ENCODE measurements at regions not wholly inside any gene's neighbourhood (a gene's known extent, or its start where the extent isn't known, plus 50 kb on each side); places are given as distances from the start of the nearest gene placed in this dataset.

DNA sequence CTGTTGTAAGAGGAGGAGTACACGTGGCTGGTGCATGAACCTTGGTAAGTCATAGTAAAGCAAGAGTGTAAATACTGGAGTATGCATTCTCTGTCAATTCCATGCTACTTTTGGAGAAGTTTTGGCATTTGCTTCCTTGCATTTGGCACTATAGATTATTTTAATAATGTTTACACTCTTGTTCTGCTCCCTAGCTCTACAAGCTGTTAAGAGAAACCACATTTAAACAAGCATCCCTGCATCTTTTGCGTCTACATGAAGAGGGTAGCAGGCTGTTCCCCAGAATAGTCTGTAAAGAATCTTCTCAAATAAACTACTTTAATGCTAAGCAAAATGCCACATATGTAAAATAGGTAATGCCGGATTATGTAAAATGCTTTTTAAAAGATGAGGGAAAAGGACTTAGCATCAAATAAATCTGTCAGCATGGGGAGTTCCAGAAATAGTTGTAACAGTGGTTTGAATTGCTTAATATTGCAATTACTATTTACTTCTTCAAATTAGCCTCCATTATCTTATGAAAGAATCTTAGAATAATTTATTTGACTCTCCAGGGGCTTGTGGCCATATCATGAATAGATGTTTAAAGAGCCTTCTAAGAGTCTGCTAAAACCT lies 2127.3 kb upstream of the WWC1 start:
- no peaks in the 10 kb centered on the region for H3K4me1 ChIP-seq (ENCODE audit: control insufficient read depth in 1 of 2, insufficient read depth in 2 of 2, low read length in 2 of 2)
- Mint-ChIP-seq H3K4me3 (no peak overlapping the region), H3K36me3 (no peaks in the 10 kb centered on the region), H3K27ac (no peak overlapping the region), H3K27me3 (ENCODE audit: low read depth in 3 of 3) (no peaks in the 10 kb centered on the region), H3K4me1 (no peaks in the 10 kb centered on the region), H3K9me3 (peaks cover 0 to 5% (median 0%) of the 10 kb centered on the region in 7 donors)
- WGBS (ENCODE audit: insufficient coverage): 71% methylated on average over 1 of the region's 3 CpGs
- no peaks in the 10 kb centered on the region for H3K79me2 ChIP-seq (ENCODE audit: insufficient read depth, low read length)
- no peak overlapping the region for H3K4me3 ChIP-seq (replicated peaks in 1 of 3; ENCODE audit: low read depth in 2 of 3, low read length in 3 of 3)
- DNase-seq: no peak
- H3K9me3 ChIP-seq (replicated peaks in 1 of 2; ENCODE audit: control insufficient read depth in 1 of 2, insufficient read depth in 1 of 2, low read length in 2 of 2): no peaks in the 10 kb centered on the region
- intact Hi-C loops (cut with micrococcal nuclease): no loop called here
- H3K27ac ChIP-seq (ENCODE audit: low read depth in 1 of 2, low read length in 2 of 2): no peak overlapping the region
- TF ChIP-seq, protein P1, sequence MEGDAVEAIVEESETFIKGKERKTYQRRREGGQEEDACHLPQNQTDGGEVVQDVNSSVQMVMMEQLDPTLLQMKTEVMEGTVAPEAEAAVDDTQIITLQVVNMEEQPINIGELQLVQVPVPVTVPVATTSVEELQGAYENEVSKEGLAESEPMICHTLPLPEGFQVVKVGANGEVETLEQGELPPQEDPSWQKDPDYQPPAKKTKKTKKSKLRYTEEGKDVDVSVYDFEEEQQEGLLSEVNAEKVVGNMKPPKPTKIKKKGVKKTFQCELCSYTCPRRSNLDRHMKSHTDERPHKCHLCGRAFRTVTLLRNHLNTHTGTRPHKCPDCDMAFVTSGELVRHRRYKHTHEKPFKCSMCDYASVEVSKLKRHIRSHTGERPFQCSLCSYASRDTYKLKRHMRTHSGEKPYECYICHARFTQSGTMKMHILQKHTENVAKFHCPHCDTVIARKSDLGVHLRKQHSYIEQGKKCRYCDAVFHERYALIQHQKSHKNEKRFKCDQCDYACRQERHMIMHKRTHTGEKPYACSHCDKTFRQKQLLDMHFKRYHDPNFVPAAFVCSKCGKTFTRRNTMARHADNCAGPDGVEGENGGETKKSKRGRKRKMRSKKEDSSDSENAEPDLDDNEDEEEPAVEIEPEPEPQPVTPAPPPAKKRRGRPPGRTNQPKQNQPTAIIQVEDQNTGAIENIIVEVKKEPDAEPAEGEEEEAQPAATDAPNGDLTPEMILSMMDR (IDR thresholded peaks at IDR 0.05): no peak
- no peaks in the 10 kb centered on the region for H3K27me3 ChIP-seq (ENCODE audit: control insufficient read depth in 2 of 2, insufficient read depth in 2 of 2, low read length in 2 of 2)
- H4K20me1 ChIP-seq (ENCODE audit: insufficient read depth, low read length): no peaks in the 10 kb centered on the region
- H3K9ac ChIP-seq (ENCODE audit: insufficient read depth, low read length, poor library complexity, severe bottlenecking): no peak overlapping the region
- H3K36me3 ChIP-seq (replicated peaks in 1 of 2; ENCODE audit: control insufficient read depth in 1 of 2, insufficient read depth in 2 of 2, low read length in 2 of 2): no peaks in the 10 kb centered on the region
- H3K4me2 ChIP-seq (replicated peaks; ENCODE audit: extremely low read depth, low read length, poor library complexity, severe bottlenecking): no peak overlapping the region
- H2AFZ ChIP-seq (ENCODE audit: insufficient read depth, low read depth, low read length, poor library complexity, severe bottlenecking): no peak overlapping the region

DNA sequence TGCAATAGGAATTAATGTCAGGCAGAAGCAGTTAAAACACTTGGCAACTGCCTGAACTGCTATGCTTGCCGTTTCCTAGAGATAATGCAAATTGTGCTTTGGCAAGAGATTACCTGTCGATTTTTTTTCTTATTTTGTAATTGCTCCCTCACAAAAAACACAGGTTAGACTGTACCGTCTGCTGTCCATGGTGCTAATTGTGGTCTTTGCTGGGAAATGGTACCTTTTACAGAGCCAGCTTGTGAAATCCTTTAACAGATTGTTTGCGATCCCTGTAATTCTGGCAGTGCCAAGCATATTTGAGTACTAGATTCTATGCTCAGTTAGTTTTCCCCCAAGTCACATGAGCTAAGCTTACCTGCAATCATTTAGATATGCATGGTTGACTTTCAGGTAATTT lies 2125.8 kb upstream of the WWC1 start:
- no peaks in the 10 kb centered on the region for H3K27me3 ChIP-seq (ENCODE audit: control insufficient read depth in 2 of 2, insufficient read depth in 2 of 2, low read length in 2 of 2)
- no peaks in the 10 kb centered on the region for H3K36me3 ChIP-seq (replicated peaks in 1 of 2; ENCODE audit: control insufficient read depth in 1 of 2, insufficient read depth in 2 of 2, low read length in 2 of 2)
- TF ChIP-seq, protein P1 (IDR thresholded peaks at IDR 0.05): no peak
- H3K27me3 Mint-ChIP-seq (ENCODE audit: low read depth in 3 of 3): peaks cover 0 to 2% (median 0%) of the 10 kb centered on the region in 3 donors
- H3K79me2 ChIP-seq (ENCODE audit: insufficient read depth, low read length): no peaks in the 10 kb centered on the region
- no peak overlapping the region for H3K4me2 ChIP-seq (replicated peaks; ENCODE audit: extremely low read depth, low read length, poor library complexity, severe bottlenecking)
- H3K9me3 Mint-ChIP-seq: peaks cover 0 to 5% (median 2%) of the 10 kb centered on the region in 7 donors
- no peak overlapping the region for H2AFZ ChIP-seq (ENCODE audit: insufficient read depth, low read depth, low read length, poor library complexity, severe bottlenecking)
- no peaks in the 10 kb centered on the region for H3K4me1 Mint-ChIP-seq
- H3K36me3 Mint-ChIP-seq: no peaks in the 10 kb centered on the region
- H3K4me3 Mint-ChIP-seq: no peak overlapping the region
- no peak overlapping the region for H3K9ac ChIP-seq (ENCODE audit: insufficient read depth, low read length, poor library complexity, severe bottlenecking)
- intact Hi-C loops (cut with micrococcal nuclease): no loop called here
- H3K9me3 ChIP-seq (replicated peaks in 1 of 2; ENCODE audit: control insufficient read depth in 1 of 2, insufficient read depth in 1 of 2, low read length in 2 of 2): no peaks in the 10 kb centered on the region
- no peak overlapping the region for H3K27ac Mint-ChIP-seq
- no peaks in the 10 kb centered on the region for H4K20me1 ChIP-seq (ENCODE audit: insufficient read depth, low read length)
- no peak overlapping the region for H3K4me3 ChIP-seq (replicated peaks in 1 of 3; ENCODE audit: low read depth in 2 of 3, low read length in 3 of 3)
- no peak overlapping the region for H3K27ac ChIP-seq (ENCODE audit: low read depth in 1 of 2, low read length in 2 of 2)
- WGBS (ENCODE audit: insufficient coverage): no CpG with 5 or more reads among the region's 4 CpGs
- DNase-seq: no peak
- H3K4me1 ChIP-seq (ENCODE audit: control insufficient read depth in 1 of 2, insufficient read depth in 2 of 2, low read length in 2 of 2): no peaks in the 10 kb centered on the region

All from CD14-positive monocyte (primary cell).